Nucleus accumbens (tissue), 56 donors: ENCODE measurements at regions not wholly inside any gene's neighbourhood (a gene's known extent, or its start where the extent isn't known, plus 50 kb on each side); places are given as distances from the start of the nearest gene placed in this dataset.
"Not testable (repeated sequence)": the region's sequence is repeated elsewhere in the genome, so short reads cannot be mapped to it uniquely, and the experiment has no call there.

Source experiments
- DNase-seq, 56 donors: peaks; one replicate each; lab custom pipeline; 2025; lab: John Stamatoyannopoulos, UW

GRCh38 chr7:152594801-152595200, 81.1 kb downstream of the XRCC2 start:
- no peak for DNase-seq

- DNase-seq, result no peak
Observed at GRCh38 chr7:152591976-152592375, 84.0 kb downstream of the XRCC2 start.

GRCh38 chr7:152590481-152590880, 85.5 kb downstream of the XRCC2 start:
- no peak for DNase-seq

- DNase-seq, result not testable (repeated sequence)
Observed at GRCh38 chr7:152589821-152590220, 86.1 kb downstream of the XRCC2 start.

GRCh38 chr7:152588350-152588749, 87.6 kb downstream of the XRCC2 start:
- no peak for DNase-seq

GRCh38 chr7:152587366-152587765, 88.6 kb downstream of the XRCC2 start:
- no peak for DNase-seq

- no peak for DNase-seq
Observed at GRCh38 chr7:152583006-152583405, 92.9 kb downstream of the XRCC2 start.

GRCh38 chr7:152579070-152579469, 96.9 kb downstream of the XRCC2 start:
- no peak for DNase-seq

GRCh38 chr7:152577339-152577738, 98.6 kb downstream of the XRCC2 start:
- DNase-seq, result no peak

- DNase-seq, result no peak
Observed at GRCh38 chr7:152574892-152575548, 100.9 kb downstream of the XRCC2 start.

GRCh38 chr7:152573186-152573585, 102.8 kb downstream of the XRCC2 start:
- not testable (repeated sequence) for DNase-seq

GRCh38 chr7:152572101-152572500, 103.8 kb downstream of the XRCC2 start:
- DNase-seq, result no peak

GRCh38 chr7:152571068-152571467, 104.9 kb downstream of the XRCC2 start:
- DNase-seq, result no peak

GRCh38 chr7:152568972-152569371, 107.0 kb downstream of the XRCC2 start:
- no peak for DNase-seq

- no peak for DNase-seq
Observed at GRCh38 chr7:152565731-152566130, 110.2 kb downstream of the XRCC2 start.

- no peak for DNase-seq
Observed at GRCh38 chr7:152564656-152565250, 111.2 kb downstream of the XRCC2 start.

GRCh38 chr7:152556013-152556755, 119.8 kb downstream of the XRCC2 start:
- no peak for DNase-seq

- no peak for DNase-seq
Observed at GRCh38 chr7:152553671-152554317, 118.0 kb upstream of the KMT2C start.

- no peak for DNase-seq
Observed at GRCh38 chr7:152551304-152552036, 115.7 kb upstream of the KMT2C start.

- DNase-seq, result no peak
Observed at GRCh38 chr7:152544971-152545619, 109.3 kb upstream of the KMT2C start.
